Smooth muscle cell (in vitro differentiated cells): ENCODE measurements at regions not wholly inside any gene's neighbourhood (a gene's known extent, or its start where the extent isn't known, plus 50 kb on each side); places are given as distances from the start of the nearest gene placed in this dataset.
A peak's percentile ranks its signal among the peaks of the same experiment; 100 is the strongest.

Experiments
- DNase-seq: peaks from one replicate; lab custom pipeline; 2025; ENCODE audit not compliant: unreplicated experiment; lab: John Stamatoyannopoulos, UW
- H2AFZ ChIP-seq: fragments of 200-600 bp; sonication (generic); 2 replicates; pipeline ENCODE4 v1.6.0; 2016; ENCODE audit warnings: antibody characterized with exemption, low read depth, mild to moderate bottlenecking
- H3F3A ChIP-seq: fragments of 200-600 bp; sonication (generic); 2 replicates; pipeline ENCODE4 v1.6.0; 2017; ENCODE audit warnings: antibody characterized with exemption, low read depth
- H3K27ac ChIP-seq: fragments of 200-600 bp; sonication (generic); 2 replicates; pipeline ENCODE4 v1.5.1; 2016; ENCODE audit warnings: low read depth, mild to moderate bottlenecking
- H3K27me3 ChIP-seq: fragments of 200-600 bp; sonication (generic); 2 replicates; pipeline ENCODE4 v1.6.1; 2016; ENCODE audit warnings: low read depth, mild to moderate bottlenecking
- H3K36me3 ChIP-seq: fragments of 200-600 bp; sonication (generic); 2 replicates; pipeline ENCODE4 v1.5.1; 2016; ENCODE audit warnings: low read depth
- H3K4me1 ChIP-seq: fragments of 200-600 bp; sonication (generic); 2 replicates; pipeline ENCODE4 v1.5.1; 2016; ENCODE audit warnings: low read depth
- H3K4me2 ChIP-seq: fragments of 200-600 bp; sonication (generic); 2 replicates; pipeline ENCODE4 v1.6.0; 2016; ENCODE audit warnings: mild to moderate bottlenecking
- H3K4me3 ChIP-seq: fragments of 200-600 bp; sonication (generic); 2 replicates; pipeline ENCODE4 v1.5.1; 2016; ENCODE audit warnings: mild to moderate bottlenecking
- H3K79me2 ChIP-seq: fragments of 200-600 bp; sonication (generic); 2 replicates; pipeline ENCODE4 v1.6.0; 2016; ENCODE audit warnings: low read depth, mild to moderate bottlenecking
- H3K9ac ChIP-seq: fragments of 200-600 bp; sonication (generic); 2 replicates; pipeline ENCODE4 v1.6.0; 2016; ENCODE audit warnings: low read depth
- H3K9me3 ChIP-seq: fragments of 200-600 bp; sonication (generic); replicated peaks from 2 replicates; pipeline ENCODE4 v1.5.1; 2016; ENCODE audit warnings: low read depth
- H4K20me1 ChIP-seq: fragments of 200-600 bp; sonication (generic); 2 replicates; pipeline ENCODE4 v1.6.0; 2016; ENCODE audit warnings: low read depth
- CTCF ChIP-seq: fragments of 200-600 bp; sonication (generic); IDR thresholded peaks from 2 replicates; pipeline ENCODE4 v1.5.1; 2017; ENCODE audit warnings: borderline replicate concordance, mild to moderate bottlenecking, antibody characterized with exemption; ENCODE audit not compliant: insufficient read depth, poor library complexity, severe bottlenecking
- WGBS: methylation state at CpG from one replicate; pipeline ENCODE4 v1.1.7; 2016; ENCODE audit warnings: low lambda C conversion rate; 5-methylcytosine and 5-hydroxymethylcytosine counted together

GRCh38 chr10:90587081-90587491 lies 270.8 kb downstream of the HTR7 start:
- no peaks in the 10 kb centered on the region for H3K4me1 ChIP-seq
- H3K27ac ChIP-seq = peak overlapping the region; percentile 70
- H4K20me1 ChIP-seq = no peaks in the 10 kb centered on the region
- H3K27me3 ChIP-seq = no peaks in the 10 kb centered on the region
- H3K79me2 ChIP-seq = no peaks in the 10 kb centered on the region
- H3F3A ChIP-seq = peaks cover 13% of the 10 kb centered on the region
- H3K36me3 ChIP-seq = no peaks in the 10 kb centered on the region
- H2AFZ ChIP-seq = no peak overlapping the region
- no peak overlapping the region for H3K4me3 ChIP-seq
- TF ChIP-seq CTCF = no peak
- no peaks in the 10 kb centered on the region for H3K9me3 ChIP-seq
- WGBS = 8% methylated on average over 1 of the region's 1 CpG
- H3K9ac ChIP-seq = no peak overlapping the region
- no peak for DNase-seq
- H3K4me2 ChIP-seq = peak overlapping the region; percentile 74

GRCh38 chr10:90587561-90587960 lies 270.3 kb downstream of the HTR7 start:
- WGBS = 59% methylated on average over 2 of the region's 2 CpGs
- H3K79me2 ChIP-seq = no peaks in the 10 kb centered on the region
- no peaks in the 10 kb centered on the region for H3K27me3 ChIP-seq
- peaks cover 13% of the 10 kb centered on the region for H3F3A ChIP-seq
- H3K36me3 ChIP-seq = no peaks in the 10 kb centered on the region
- no peak overlapping the region for H3K4me3 ChIP-seq
- H3K4me1 ChIP-seq = no peaks in the 10 kb centered on the region
- no peaks in the 10 kb centered on the region for H3K9me3 ChIP-seq
- no peak overlapping the region for H3K9ac ChIP-seq
- no peaks in the 10 kb centered on the region for H4K20me1 ChIP-seq
- H3K27ac ChIP-seq = peak overlapping the region; percentile 70
- no peak for TF ChIP-seq CTCF
- peak overlapping the region; percentile 74 for H3K4me2 ChIP-seq
- H2AFZ ChIP-seq = no peak overlapping the region
- no peak for DNase-seq

- Histone ChIP-seq H4K20me1 (no peaks in the 10 kb centered on the region), H3K4me1 (no peaks in the 10 kb centered on the region), H3K4me2 (no peak overlapping the region), H3K9me3 (no peaks in the 10 kb centered on the region), H3K27me3 (no peaks in the 10 kb centered on the region), H3K27ac (no peak overlapping the region), H3K36me3 (no peaks in the 10 kb centered on the region), H3K79me2 (no peaks in the 10 kb centered on the region), H2AFZ (no peak overlapping the region), H3F3A (peaks cover 13% of the 10 kb centered on the region), H3K4me3 (no peak overlapping the region), H3K9ac (no peak overlapping the region)
- no peak for DNase-seq
- 82% methylated on average over 3 of the region's 3 CpGs for WGBS
- TF ChIP-seq CTCF = no peak
These were observed 269.6 kb downstream of the HTR7 start for GRCh38 chr10:90588222-90588621.

- Histone ChIP-seq H3K9me3 (no peaks in the 10 kb centered on the region), H3K4me3 (no peak overlapping the region), H2AFZ (no peak overlapping the region), H3K27ac (no peak overlapping the region), H3K9ac (no peak overlapping the region), H3K4me1 (no peaks in the 10 kb centered on the region), H4K20me1 (no peaks in the 10 kb centered on the region), H3F3A (peaks cover 13% of the 10 kb centered on the region), H3K79me2 (no peaks in the 10 kb centered on the region), H3K4me2 (no peak overlapping the region), H3K27me3 (no peaks in the 10 kb centered on the region), H3K36me3 (no peaks in the 10 kb centered on the region)
- DNase-seq = no peak
- TF ChIP-seq CTCF = no peak
- WGBS = 80% methylated on average over 3 of the region's 3 CpGs
These were observed 268.0 kb downstream of the HTR7 start for GRCh38 chr10:90589825-90590224.
